ENCODE measurements at regions not wholly inside any gene's neighbourhood (a gene's known extent, or its start where the extent isn't known, plus 50 kb on each side); places are given as distances from the start of the nearest gene placed in this dataset.

DNA sequence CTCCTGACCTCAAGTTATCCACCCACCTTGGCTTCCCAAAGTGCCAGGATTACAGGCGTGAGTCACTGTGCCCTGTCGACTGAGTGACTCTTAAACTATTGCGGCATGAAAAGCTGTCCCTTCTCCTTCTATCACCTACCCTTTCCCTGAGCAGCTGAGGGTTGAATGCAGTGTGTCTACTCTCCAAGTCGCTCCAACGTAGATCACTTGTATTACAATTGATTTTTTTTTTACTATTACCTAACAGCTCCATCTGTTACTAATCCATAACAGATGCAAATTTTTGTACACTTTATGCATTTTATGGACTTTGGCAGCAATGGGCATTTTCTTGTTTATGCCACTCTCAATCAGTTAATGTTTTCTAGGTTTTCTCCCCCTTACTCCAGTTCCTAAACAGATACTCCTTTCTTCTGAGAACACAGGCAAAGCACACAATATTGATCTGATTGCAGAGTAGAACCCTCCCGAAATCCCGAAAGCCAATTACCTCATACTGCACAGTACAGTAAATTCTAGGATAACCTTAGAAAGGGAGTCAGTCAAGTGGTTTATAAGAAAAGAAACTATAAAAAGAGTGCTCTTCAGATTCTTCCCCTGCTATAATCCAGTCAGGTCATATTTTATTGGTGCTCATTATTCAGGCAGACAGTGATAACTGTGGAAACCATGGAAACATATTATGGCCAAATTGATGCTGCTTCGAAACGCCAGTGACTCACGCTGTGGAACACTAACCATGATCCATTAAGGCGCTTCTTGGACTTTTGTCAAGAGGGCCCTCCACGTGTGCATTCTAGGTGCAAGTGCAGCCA, 273.0 kb downstream of the ADGB start:
- TF ChIP-seq, protein P1, sequence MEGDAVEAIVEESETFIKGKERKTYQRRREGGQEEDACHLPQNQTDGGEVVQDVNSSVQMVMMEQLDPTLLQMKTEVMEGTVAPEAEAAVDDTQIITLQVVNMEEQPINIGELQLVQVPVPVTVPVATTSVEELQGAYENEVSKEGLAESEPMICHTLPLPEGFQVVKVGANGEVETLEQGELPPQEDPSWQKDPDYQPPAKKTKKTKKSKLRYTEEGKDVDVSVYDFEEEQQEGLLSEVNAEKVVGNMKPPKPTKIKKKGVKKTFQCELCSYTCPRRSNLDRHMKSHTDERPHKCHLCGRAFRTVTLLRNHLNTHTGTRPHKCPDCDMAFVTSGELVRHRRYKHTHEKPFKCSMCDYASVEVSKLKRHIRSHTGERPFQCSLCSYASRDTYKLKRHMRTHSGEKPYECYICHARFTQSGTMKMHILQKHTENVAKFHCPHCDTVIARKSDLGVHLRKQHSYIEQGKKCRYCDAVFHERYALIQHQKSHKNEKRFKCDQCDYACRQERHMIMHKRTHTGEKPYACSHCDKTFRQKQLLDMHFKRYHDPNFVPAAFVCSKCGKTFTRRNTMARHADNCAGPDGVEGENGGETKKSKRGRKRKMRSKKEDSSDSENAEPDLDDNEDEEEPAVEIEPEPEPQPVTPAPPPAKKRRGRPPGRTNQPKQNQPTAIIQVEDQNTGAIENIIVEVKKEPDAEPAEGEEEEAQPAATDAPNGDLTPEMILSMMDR (IDR thresholded peaks at IDR 0.05) = no peak
- TF ChIP-seq EP300 (IDR thresholded peaks at IDR 0.05) (no peak), POLR2A (IDR thresholded peaks at IDR 0.05) (no peak)
- no peak overlapping the region for H3K27ac ChIP-seq
- 74 to 89% (median 87%) methylated on average over 12 of the region's 12 CpGs for WGBS, 3 donors
- H3K4me1 ChIP-seq (ENCODE audit: insufficient read depth) = no peaks in the 10 kb centered on the region
- H3K4me3 ChIP-seq = no peak overlapping the region
- no peak for DNase-seq
- intact Hi-C loops (cut with DNase I) = no loop called here
- H3K9me3 ChIP-seq = no peaks in the 10 kb centered on the region
- H3K27me3 ChIP-seq = no peaks in the 10 kb centered on the region
- no peaks in the 10 kb centered on the region for H3K36me3 ChIP-seq

DNA sequence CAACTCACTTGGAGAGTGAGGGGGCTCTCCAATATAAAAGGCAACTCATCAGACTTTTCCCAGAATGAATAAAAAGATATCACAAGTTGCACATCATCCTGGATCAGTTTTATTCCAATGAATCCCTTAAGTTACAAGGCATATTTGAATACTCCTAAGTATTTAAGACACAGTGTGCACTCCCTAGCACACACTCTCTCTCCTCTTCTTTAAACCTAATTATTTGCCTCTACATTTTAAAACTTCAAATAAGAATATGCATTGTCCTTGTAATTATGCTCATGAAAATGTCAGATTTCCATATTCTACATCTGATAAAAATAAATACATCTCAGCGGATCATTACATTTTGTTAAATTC, 273.6 kb downstream of the ADGB start:
- WGBS, 3 donors = 92 to 100% (median 100%) methylated on average over 1 of the region's 1 CpG
- intact Hi-C loops (cut with DNase I) = no loop called here
- Histone ChIP-seq H3K36me3 (no peaks in the 10 kb centered on the region), H3K27me3 (no peaks in the 10 kb centered on the region), H3K4me3 (no peak overlapping the region), H3K4me1 (ENCODE audit: insufficient read depth) (no peaks in the 10 kb centered on the region), H3K27ac (no peak overlapping the region), H3K9me3 (no peaks in the 10 kb centered on the region)
- DNase-seq = no peak
- TF ChIP-seq, protein P1 (IDR thresholded peaks at IDR 0.05) = no peak

DNA sequence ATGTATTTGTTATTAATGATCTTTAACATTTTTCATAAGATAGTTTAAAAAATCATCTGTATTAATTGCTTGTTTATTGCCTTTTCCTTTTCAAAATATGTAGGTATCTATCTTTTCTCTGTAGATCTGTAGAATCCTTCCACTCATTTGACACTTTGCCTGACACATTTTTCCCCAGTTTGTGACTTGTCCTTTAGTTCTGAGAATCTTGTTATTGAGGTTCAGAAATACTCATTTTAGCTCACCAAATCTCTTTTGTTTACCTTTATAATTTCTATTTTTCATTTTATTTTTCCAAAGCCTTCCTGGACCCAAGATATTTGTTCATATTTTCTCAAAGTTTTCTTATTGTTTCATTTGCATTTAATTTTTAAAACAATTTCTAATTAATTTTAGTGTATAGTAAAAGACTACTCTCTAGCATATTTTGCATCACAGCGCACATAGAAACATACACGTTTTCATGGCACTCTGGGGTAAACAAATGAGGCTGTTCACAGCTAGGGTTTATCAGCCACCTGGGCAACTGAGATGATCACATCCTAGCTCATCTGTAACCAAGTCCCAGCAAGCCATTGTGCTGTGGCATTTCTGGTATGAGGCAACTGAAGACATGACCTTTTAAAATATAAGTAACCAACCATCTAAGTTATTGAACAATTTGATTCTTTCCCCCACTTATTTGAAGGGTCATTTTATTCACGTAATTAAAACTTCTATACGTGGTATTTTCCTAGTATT, 275.7 kb downstream of the ADGB start:
- WGBS, 3 donors = 94 to 95% (median 94%) methylated on average over 4 of the region's 4 CpGs
- intact Hi-C loops (cut with DNase I) = no loop called here
- no peaks in the 10 kb centered on the region for H3K4me1 ChIP-seq (ENCODE audit: insufficient read depth)

DNA sequence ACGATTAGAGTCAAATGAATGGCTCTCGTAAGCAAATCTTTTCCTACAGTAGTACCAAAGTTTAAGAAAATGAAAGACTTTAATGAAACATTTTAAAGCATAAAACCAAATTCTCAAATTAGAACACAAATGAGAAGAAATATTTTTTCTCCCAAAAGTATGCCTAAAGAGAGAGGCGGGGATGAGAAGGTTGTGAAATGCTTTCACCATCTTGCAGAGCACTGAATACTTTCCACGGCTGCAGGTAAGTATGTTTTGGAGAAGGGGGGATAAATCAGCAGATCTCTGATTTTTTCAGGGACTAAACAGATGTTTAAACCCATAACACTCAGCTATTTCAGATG, 277.1 kb downstream of the ADGB start:
- DNase-seq = no peak
- no peak overlapping the region for H3K27ac ChIP-seq
- intact Hi-C loops (cut with DNase I) = no loop called here

More for the DNA sequence above, 275.7 kb downstream of the ADGB start:
- H3K36me3 ChIP-seq = no peaks in the 10 kb centered on the region
- DNase-seq = no peak
- no peak overlapping the region for H3K4me3 ChIP-seq
- no peak for TF ChIP-seq POLR2A (IDR thresholded peaks at IDR 0.05)
- TF ChIP-seq, protein P1 (IDR thresholded peaks at IDR 0.05) = no peak
- no peak for TF ChIP-seq EP300 (IDR thresholded peaks at IDR 0.05)
- no peaks in the 10 kb centered on the region for H3K9me3 ChIP-seq
- H3K27me3 ChIP-seq = no peaks in the 10 kb centered on the region
- no peak overlapping the region for H3K27ac ChIP-seq

More for the DNA sequence above, 277.1 kb downstream of the ADGB start:
- Histone ChIP-seq H3K4me3 (no peak overlapping the region), H3K4me1 (ENCODE audit: insufficient read depth) (no peaks in the 10 kb centered on the region), H3K9me3 (no peaks in the 10 kb centered on the region), H3K27me3 (no peaks in the 10 kb centered on the region), H3K36me3 (no peaks in the 10 kb centered on the region)
- TF ChIP-seq, protein P1 (IDR thresholded peaks at IDR 0.05) = no peak
- TF ChIP-seq EP300 (IDR thresholded peaks at IDR 0.05) (no peak), POLR2A (IDR thresholded peaks at IDR 0.05) (no peak)
- 89 to 96% (median 93%) methylated on average over 4 of the region's 4 CpGs for WGBS, 3 donors

Data from ovary (tissue), 7 donors.